GM12892 (cell line): ENCODE measurements at regions not wholly inside any gene's neighbourhood (a gene's known extent, or its start where the extent isn't known, plus 50 kb on each side); places are given as distances from the start of the nearest gene placed in this dataset.

Experiments used
- POLR2A ChIP-seq: IDR thresholded peaks from 2 replicates; pipeline ENCODE4 v1.6.1; 2011; ENCODE audit warnings: low read depth, low read length, control low read depth
- POLR2AphosphoS5 ChIP-seq: IDR thresholded peaks from 2 replicates; pipeline ENCODE4 v1.6.1; 2011; ENCODE audit warnings: low read depth, low read length, control low read depth

DNA sequence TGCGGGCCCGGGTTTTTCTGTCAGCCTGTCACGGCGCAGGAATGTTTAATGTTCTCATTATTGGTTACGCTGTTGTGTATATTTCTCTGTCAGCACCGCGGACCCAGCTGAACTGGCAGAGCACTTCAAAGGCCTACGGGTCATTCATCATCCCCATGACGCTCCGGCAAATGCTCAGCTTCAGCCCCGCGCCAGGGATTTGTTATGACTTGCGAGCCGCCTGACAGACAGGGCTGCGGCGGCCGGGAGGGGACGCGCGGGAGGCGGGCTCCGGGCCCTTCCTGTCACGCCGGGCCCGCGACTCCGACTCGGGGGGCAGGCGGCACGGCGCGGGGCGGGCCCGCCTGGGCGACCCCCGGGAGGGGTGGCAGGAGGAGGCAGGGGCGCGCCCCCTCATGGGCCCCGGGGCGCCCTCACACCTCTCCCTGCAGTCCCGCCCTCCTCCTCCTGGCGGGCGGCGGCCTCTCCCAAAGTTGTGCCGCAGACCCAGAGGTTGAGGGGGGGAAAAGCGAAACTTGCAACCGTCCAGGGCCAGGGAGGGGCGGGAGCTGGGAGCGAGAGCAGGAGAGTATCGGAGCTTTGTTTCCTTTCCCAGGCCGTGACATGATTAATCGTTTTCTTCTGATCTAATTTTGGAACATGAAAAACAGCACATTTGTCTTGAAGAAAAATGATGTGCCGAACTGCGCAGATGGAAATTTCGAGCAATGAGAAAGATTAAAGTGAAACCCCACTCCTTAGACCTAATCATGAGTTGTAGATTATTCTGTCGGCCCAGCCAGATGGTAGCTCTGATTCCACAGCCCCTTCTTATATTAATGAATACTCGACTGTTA is 59.3 kb upstream of the COMTD1 start:
- TF ChIP-seq POLR2A (no peak), POLR2AphosphoS5 (no peak)
